Stimulated activated CD4-positive, alpha-beta T cell treated with anti-CD3 and anti-CD28 coated beads, Interleukin-2, amount 100 ng/mL, for 48 hours (primary cell): ENCODE measurements at regions not wholly inside any gene's neighbourhood (a gene's known extent, or its start where the extent isn't known, plus 50 kb on each side); places are given as distances from the start of the nearest gene placed in this dataset.

Experiments used
- DNase-seq, 2 donors: peaks; one replicate each; pipeline ENCODE4 v3.0.0-alpha.2; 2020

- no peak for DNase-seq
These were observed 57.5 kb downstream of the RPL27A start for GRCh38 chr11:8740129-8740528.

GRCh38 chr11:8744423-8744822 lies 61.8 kb downstream of the RPL27A start:
- DNase-seq: no peak

- no peak for DNase-seq
These were observed 63.0 kb downstream of the RPL27A start for GRCh38 chr11:8745431-8746253.

- no peak for DNase-seq
These were observed 63.9 kb downstream of the RPL27A start for GRCh38 chr11:8746331-8746974.

- no peak for DNase-seq
These were observed 64.6 kb downstream of the RPL27A start for GRCh38 chr11:8747173-8747572.

- DNase-seq: no peak
These were observed 65.7 kb downstream of the RPL27A start for GRCh38 chr11:8748317-8748716.

GRCh38 chr11:8749202-8749601 lies 66.6 kb downstream of the RPL27A start:
- no peak for DNase-seq

- no peak for DNase-seq
These were observed 71.6 kb downstream of the RPL27A start for GRCh38 chr11:8754241-8754640.

GRCh38 chr11:8756201-8756600 lies 73.6 kb downstream of the RPL27A start:
- DNase-seq: no peak

GRCh38 chr11:8757047-8757446 lies 74.5 kb downstream of the RPL27A start:
- DNase-seq: no peak

GRCh38 chr11:8757533-8757932 lies 74.9 kb downstream of the RPL27A start:
- DNase-seq: no peak

- no peak for DNase-seq
These were observed 76.1 kb downstream of the RPL27A start for GRCh38 chr11:8758619-8759169.

GRCh38 chr11:8759634-8760033 lies 77.0 kb downstream of the RPL27A start:
- no peak for DNase-seq

- DNase-seq: no peak
These were observed 78.3 kb downstream of the RPL27A start for GRCh38 chr11:8760896-8761295.

GRCh38 chr11:8763070-8763685 lies 80.6 kb downstream of the RPL27A start:
- no peak for DNase-seq

- DNase-seq: no peak
These were observed 82.7 kb downstream of the RPL27A start for GRCh38 chr11:8765294-8765693.

GRCh38 chr11:8766043-8766987 lies 83.7 kb downstream of the RPL27A start:
- no peak for DNase-seq

GRCh38 chr11:8766988-8767374 lies 84.4 kb downstream of the RPL27A start:
- DNase-seq: no peak

- DNase-seq: no peak
These were observed 85.0 kb downstream of the RPL27A start for GRCh38 chr11:8767466-8768142.

GRCh38 chr11:8768625-8769333 lies 86.2 kb downstream of the RPL27A start:
- no peak for DNase-seq
